Hepatocyte (in vitro differentiated cells): ENCODE measurements at regions not wholly inside any gene's neighbourhood (a gene's known extent, or its start where the extent isn't known, plus 50 kb on each side); places are given as distances from the start of the nearest gene placed in this dataset.

Source experiments
- DNase-seq: peaks from one replicate; pipeline ENCODE4 v3.0.0-alpha.2; 2016; ENCODE audit warnings: low spot score
- H2AFZ ChIP-seq: fragments of 200-600 bp; sonication (generic); 2 replicates; pipeline ENCODE4 v1.6.0; 2016; ENCODE audit warnings: antibody characterized with exemption, mild to moderate bottlenecking
- H3K27ac ChIP-seq: fragments of 200-600 bp; sonication (generic); 2 replicates; pipeline ENCODE4 v1.5.1; 2016; ENCODE audit warnings: mild to moderate bottlenecking
- H3K27me3 ChIP-seq: fragments of 200-600 bp; sonication (generic); 2 replicates; pipeline ENCODE4 v1.6.1; 2016
- H3K36me3 ChIP-seq: fragments of 200-600 bp; sonication (generic); replicated peaks from 2 replicates; pipeline ENCODE4 v1.5.1; 2016; ENCODE audit warnings: low read depth; ENCODE audit not compliant: insufficient read depth
- H3K4me1 ChIP-seq: fragments of 200-600 bp; sonication (generic); 2 replicates; pipeline ENCODE4 v1.5.1; 2016; ENCODE audit warnings: mild to moderate bottlenecking, moderate library complexity; ENCODE audit not compliant: insufficient read depth
- H3K4me2 ChIP-seq: fragments of 200-600 bp; sonication (generic); 2 replicates; pipeline ENCODE4 v1.6.0; 2016
- H3K4me3 ChIP-seq: fragments of 200-600 bp; sonication (generic); 2 replicates; pipeline ENCODE4 v1.5.1; 2016; ENCODE audit warnings: mild to moderate bottlenecking
- H3K79me2 ChIP-seq: fragments of 200-600 bp; sonication (generic); 2 replicates; pipeline ENCODE4 v1.6.0; 2017; ENCODE audit warnings: mild to moderate bottlenecking
- H3K9me2 ChIP-seq: fragments of 200-600 bp; sonication (generic); replicated peaks from 2 replicates; pipeline ENCODE4 v1.6.0; 2017; ENCODE audit warnings: mild to moderate bottlenecking; ENCODE audit not compliant: insufficient read depth
- H3K9me3 ChIP-seq: fragments of 200-600 bp; sonication (generic); 2 replicates; pipeline ENCODE4 v1.5.1; 2016; ENCODE audit warnings: low read depth, mild to moderate bottlenecking
- H4K20me1 ChIP-seq: fragments of 200-600 bp; sonication (generic); 2 replicates; pipeline ENCODE4 v1.6.0; 2016; ENCODE audit warnings: mild to moderate bottlenecking; ENCODE audit not compliant: insufficient read depth, poor library complexity, severe bottlenecking
- CTCF ChIP-seq: fragments of 200-600 bp; sonication (generic); IDR thresholded peaks from 2 replicates; pipeline ENCODE4 v1.5.1; 2016; ENCODE audit warnings: antibody characterized with exemption, mild to moderate bottlenecking; ENCODE audit not compliant: poor library complexity
- EZH2 ChIP-seq: fragments of 200-600 bp; sonication (generic); IDR thresholded peaks from 2 replicates; pipeline ENCODE4 v1.6.1; 2016; ENCODE audit warnings: antibody characterized with exemption, mild to moderate bottlenecking, borderline replicate concordance
- EZH2phosphoT487 ChIP-seq: fragments of 200-600 bp; sonication (generic); IDR thresholded peaks from one replicate; pipeline ENCODE4 v1.6.1; 2018; ENCODE audit warnings: antibody characterized with exemption, mild to moderate bottlenecking, low read depth, moderate library complexity; ENCODE audit not compliant: unreplicated experiment, severe bottlenecking
- WGBS: methylation state at CpG from one replicate; pipeline ENCODE4 v1.1.6; 2016; ENCODE audit warnings: low lambda C conversion rate; ENCODE audit errors: missing lambda C conversion rate; 5-methylcytosine and 5-hydroxymethylcytosine counted together

GRCh38 chr3:18572809-18573208, 147.7 kb upstream of the SATB1 start:
- Histone ChIP-seq H3K27ac (no peak overlapping the region), H2AFZ (no peak overlapping the region), H3K4me2 (no peak overlapping the region), H3K9me2 (no peaks in the 10 kb centered on the region), H3K4me1 (no peaks in the 10 kb centered on the region), H4K20me1 (no peaks in the 10 kb centered on the region), H3K9me3 (no peaks in the 10 kb centered on the region), H3K4me3 (no peak overlapping the region), H3K36me3 (no peaks in the 10 kb centered on the region), H3K27me3 (no peaks in the 10 kb centered on the region), H3K79me2 (no peaks in the 10 kb centered on the region)
- no peak for TF ChIP-seq EZH2phosphoT487
- TF ChIP-seq CTCF = no peak
- no peak for TF ChIP-seq EZH2
- no peak for DNase-seq

GRCh38 chr3:18567293-18567692, 142.2 kb upstream of the SATB1 start:
- Histone ChIP-seq H3K79me2 (no peaks in the 10 kb centered on the region), H4K20me1 (no peaks in the 10 kb centered on the region), H3K27me3 (no peaks in the 10 kb centered on the region), H3K9me3 (no peaks in the 10 kb centered on the region), H3K27ac (no peak overlapping the region), H3K4me2 (no peak overlapping the region), H3K4me3 (no peak overlapping the region), H3K9me2 (no peaks in the 10 kb centered on the region), H2AFZ (no peak overlapping the region), H3K4me1 (no peaks in the 10 kb centered on the region), H3K36me3 (no peaks in the 10 kb centered on the region)
- no peak for DNase-seq
- no peak for TF ChIP-seq EZH2phosphoT487
- no peak for TF ChIP-seq CTCF
- no peak for TF ChIP-seq EZH2

- H4K20me1 ChIP-seq = no peaks in the 10 kb centered on the region
- no peak overlapping the region for H2AFZ ChIP-seq
- no peak overlapping the region for H3K4me2 ChIP-seq
- no peaks in the 10 kb centered on the region for H3K79me2 ChIP-seq
- H3K4me1 ChIP-seq = no peaks in the 10 kb centered on the region
- TF ChIP-seq EZH2 (no peak), CTCF (no peak), EZH2phosphoT487 (no peak)
- H3K27ac ChIP-seq = no peak overlapping the region
- no peaks in the 10 kb centered on the region for H3K36me3 ChIP-seq
- no peaks in the 10 kb centered on the region for H3K9me2 ChIP-seq
- H3K9me3 ChIP-seq = no peaks in the 10 kb centered on the region
- no peaks in the 10 kb centered on the region for H3K27me3 ChIP-seq
- DNase-seq = no peak
- 59% methylated on average over 1 of the region's 1 CpG for WGBS
- no peak overlapping the region for H3K4me3 ChIP-seq
These were observed 137.4 kb upstream of the SATB1 start for GRCh38 chr3:18562364-18563154.
